ENCODE measurements at regions not wholly inside any gene's neighbourhood (a gene's known extent, or its start where the extent isn't known, plus 50 kb on each side); places are given as distances from the start of the nearest gene placed in this dataset.

- no peak for TF ChIP-seq RAD21 (IDR thresholded peaks at IDR 0.05)
- no peak for TF ChIP-seq CTCF (IDR thresholded peaks at IDR 0.05; ENCODE audit: low read depth, low read length, missing input control)
Measured at GRCh38 chr20:12458241-12458640, 540.5 kb downstream of the BTBD3 start.
